ENCODE measurements at regions not wholly inside any gene's neighbourhood (a gene's known extent, or its start where the extent isn't known, plus 50 kb on each side); places are given as distances from the start of the nearest gene placed in this dataset.

GRCh38 chr11:112417339-112417738 lies 156.7 kb upstream of the PLET1 start:
- FAIRE-seq, result no peak
- Histone ChIP-seq H3K23me2 (ENCODE audit: low read depth, low read length) (no peaks in the 10 kb centered on the region; the same call in 1 of the 2 replicates), H2BK120ac (replicated peaks; ENCODE audit: low read depth, low read length) (no peak overlapping the region), H2BK5ac (ENCODE audit: low read depth, low read length) (no peak overlapping the region), H3K27ac (ENCODE audit: low read depth, low read length) (no peak overlapping the region), H4K5ac (ENCODE audit: insufficient read length, low read depth, low read length) (no peak overlapping the region), H4K20me1 (replicated peaks in 1 of 2; ENCODE audit: control insufficient read depth in 1 of 2, insufficient read depth in 2 of 2, low read length in 2 of 2) (no peaks in the 10 kb centered on the region), H3K4me3 (ENCODE audit: extremely low read depth in 1 of 4, insufficient read depth in 2 of 4, low read depth in 3 of 4, low read length in 4 of 4) (no peak overlapping the region), H2BK12ac (ENCODE audit: low read depth, low read length) (no peak overlapping the region), H4K8ac (ENCODE audit: extremely low read depth, insufficient read depth, low read length) (no peak overlapping the region), H3K79me2 (ENCODE audit: control insufficient read depth in 1 of 2, insufficient read depth in 2 of 2, low read length in 2 of 2) (no peaks in the 10 kb centered on the region), H2AFZ (ENCODE audit: low read length) (no peak overlapping the region), H3K4ac (replicated peaks; ENCODE audit: insufficient read length, low read depth, low read length) (no peak overlapping the region), H2AK5ac (ENCODE audit: low read depth, low read length) (no peak overlapping the region), H2BK20ac (ENCODE audit: low read length) (no peak overlapping the region), H3K4me2 (ENCODE audit: insufficient read depth in 1 of 2, low read depth in 2 of 2, low read length in 2 of 2) (no peak overlapping the region), H3K36me3 (ENCODE audit: control insufficient read depth in 2 of 4, insufficient read depth in 4 of 4, low read length in 3 of 4) (no peaks in the 10 kb centered on the region), H4K91ac (replicated peaks; ENCODE audit: insufficient read length, low read length) (no peak overlapping the region), H3K79me1 (ENCODE audit: low read depth, low read length) (no peaks in the 10 kb centered on the region), H3K27me3 (replicated peaks in 1 of 4; ENCODE audit: control insufficient read depth in 3 of 4, extremely low read depth in 1 of 4, insufficient read depth in 3 of 4, low read length in 3 of 4) (no peaks in the 10 kb centered on the region), H3K56ac (replicated peaks; ENCODE audit: insufficient read length, low read depth, low read length) (no peak overlapping the region), H3K14ac (ENCODE audit: insufficient read length) (no peak overlapping the region), H3K18ac (ENCODE audit: extremely low read depth, low read length) (no peak overlapping the region), H3K9ac (replicated peaks in 1 of 4; ENCODE audit: extremely low read depth in 1 of 4, low read depth in 3 of 4, low read length in 3 of 4) (no peak overlapping the region), H3K9me3 (ENCODE audit: insufficient read depth in 2 of 2, low read depth in 1 of 2, low read length in 1 of 2) (peaks cover 3 to 8% of the 10 kb centered on the region in 2 experiments; a peak in 3 of 4 replicates), H3K23ac (ENCODE audit: insufficient read length) (no peak overlapping the region), H3K4me1 (replicated peaks in 1 of 4; ENCODE audit: control insufficient read depth in 3 of 4, insufficient read depth in 4 of 4, low read length in 3 of 4) (peaks cover 0 to 4% (median 0%) of the 10 kb centered on the region in 4 experiments; a peak in 2 of 7 replicates), H2BK15ac (ENCODE audit: low read length) (no peak overlapping the region)
- no peak for DNase-seq (ENCODE audit: low read depth in 1 of 2, low spot score in 2 of 2)
- CTCF ChIA-PET (ENCODE audit: partially characterized antibody), result interaction anchor here (0.8 to 1.8 kb wide), 6 partner anchors 8 to 147 kb away, joined by 3 to 5 read pairs (median 4); no protein-coding TSS in a partner anchor
- WGBS, 2 experiments (ENCODE audit: extremely low coverage in 1 of 2, insufficient coverage in 1 of 2, insufficient read length in 1 of 2, insufficient replicate concordance in 2 of 2, low coverage in 1 of 2, low lambda C conversion rate in 2 of 2, missing lambda C conversion rate in 1 of 2), result 100% methylated on average over 3 of the region's 3 CpGs; no CpG with 5 or more reads in 1 of the 2 experiments
- POLR2A ChIA-PET (ENCODE audit: partially characterized antibody), result no interaction called here
- TF ChIP-seq RAD21 (IDR thresholded peaks at IDR 0.05 in 1 of 2, conservative IDR thresholded peaks at IDR 0.05 in 1 of 2; ENCODE audit: low read depth in 2 of 2, low read length in 2 of 2), result no peak
- no peak for TF ChIP-seq HDAC2 (IDR thresholded peaks at IDR 0.05; ENCODE audit: borderline replicate concordance in 1 of 2, low read depth in 2 of 2, low read length in 2 of 2)
- TF ChIP-seq TCF12 (IDR thresholded peaks at IDR 0.05; ENCODE audit: low read depth, low read length), result no peak
- no peak for TF ChIP-seq CTBP2 (IDR thresholded peaks at IDR 0.05; ENCODE audit: borderline replicate concordance, insufficient read depth, insufficient read length, low read length)
- no peak for TF ChIP-seq TEAD4 (IDR thresholded peaks at IDR 0.05; ENCODE audit: low read depth, low read length)
- no peak for TF ChIP-seq RXRA (IDR thresholded peaks at IDR 0.05; ENCODE audit: insufficient read depth, low read depth, low read length)
- TF ChIP-seq JUND (IDR thresholded peaks at IDR 0.05; ENCODE audit: low read length), result no peak
- no peak for TF ChIP-seq CHD1 (IDR thresholded peaks at IDR 0.05; ENCODE audit: low read depth, low read length)
- TF ChIP-seq SRF (IDR thresholded peaks at IDR 0.05; ENCODE audit: low read depth, low read length), result no peak
- TF ChIP-seq KDM5A (IDR thresholded peaks at IDR 0.05; ENCODE audit: low read length), result no peak
- TF ChIP-seq EZH2 (IDR thresholded peaks at IDR 0.05; ENCODE audit: low read depth, low read length, severe bottlenecking), result no peak

All from H1 (cell line).